ENCODE measurements at regions not wholly inside any gene's neighbourhood (a gene's known extent, or its start where the extent isn't known, plus 50 kb on each side); places are given as distances from the start of the nearest gene placed in this dataset.

- no peak for TF ChIP-seq STAT6 (CRISPR knock-in tag; IDR thresholded peaks at IDR 0.05)
- no peak for TF ChIP-seq SP1 (CRISPR knock-in tag; IDR thresholded peaks at IDR 0.05)
Measured at GRCh38 chr5:145548097-145548496, 287.0 kb downstream of the PRELID2 start.

Measured in K562 (cell line).